ENCODE measurements at regions not wholly inside any gene's neighbourhood (a gene's known extent, or its start where the extent isn't known, plus 50 kb on each side); places are given as distances from the start of the nearest gene placed in this dataset.
A peak's percentile ranks its signal among the peaks of the same experiment; 100 is the strongest.
"Not testable (repeated sequence)": the region's sequence is repeated elsewhere in the genome, so short reads cannot be mapped to it uniquely, and the experiment has no call there.

DNA sequence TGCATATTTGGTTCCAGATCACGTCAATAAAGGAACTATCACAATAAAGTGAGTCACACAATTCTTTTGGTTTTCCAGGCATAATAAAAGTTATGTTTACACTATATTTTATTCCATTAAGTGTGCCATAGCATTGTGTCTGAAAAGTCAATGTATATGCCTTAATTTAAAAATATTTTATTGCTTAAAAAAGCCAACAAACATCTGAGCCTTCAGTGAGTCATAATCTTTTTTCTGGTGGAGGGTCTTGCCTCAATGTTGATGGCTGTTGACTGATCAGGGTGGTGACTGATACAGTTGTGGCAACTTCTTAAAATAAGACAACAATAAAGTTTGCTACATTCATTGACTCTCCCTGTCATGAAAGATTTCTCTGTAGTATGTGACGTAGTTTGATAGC is 254.3 kb upstream of the SPOPL start:
- Histone ChIP-seq H3K9me3 (replicated peaks; ENCODE audit: low read length) (no peaks in the 10 kb centered on the region), H3K9ac (ENCODE audit: low read depth, low read length) (no peak overlapping the region), H3K4me2 (ENCODE audit: low read length) (no peak overlapping the region), H3K27me3 (ENCODE audit: control insufficient read depth, insufficient read depth, low read length) (no peaks in the 10 kb centered on the region), H3K4me1 (ENCODE audit: control insufficient read depth, insufficient read depth, low read length) (peaks cover 29% of the 10 kb centered on the region), H3K36me3 (ENCODE audit: insufficient read depth, low read length) (no peaks in the 10 kb centered on the region), H3K4me3 (ENCODE audit: low read length) (no peak overlapping the region)

DNA sequence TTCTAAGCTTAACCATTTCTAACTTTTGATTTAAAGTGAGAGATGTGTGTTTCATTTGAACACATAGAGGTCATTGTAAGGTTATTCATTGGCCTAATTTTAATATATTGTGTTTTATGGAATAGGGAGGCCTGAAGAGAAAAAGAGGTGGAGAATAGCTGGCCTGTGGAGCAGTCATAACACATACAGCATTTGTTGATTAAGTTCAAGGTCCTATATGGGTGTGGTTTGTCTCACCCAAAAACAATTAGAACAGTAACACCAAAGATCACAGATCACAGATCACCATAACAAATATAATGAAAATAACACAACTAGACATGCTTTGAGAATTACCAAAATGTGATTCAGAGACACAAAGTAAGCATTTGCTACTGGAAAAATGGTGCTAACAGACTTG is 252.4 kb upstream of the SPOPL start:
- no peak overlapping the region for H3K4me3 ChIP-seq (ENCODE audit: low read length)
- H3K4me1 ChIP-seq (ENCODE audit: control insufficient read depth, insufficient read depth, low read length): peaks cover 24% of the 10 kb centered on the region
- no peaks in the 10 kb centered on the region for H3K36me3 ChIP-seq (ENCODE audit: insufficient read depth, low read length)
- no peak overlapping the region for H3K4me2 ChIP-seq (ENCODE audit: low read length)
- no peaks in the 10 kb centered on the region for H3K27me3 ChIP-seq (ENCODE audit: control insufficient read depth, insufficient read depth, low read length)
- no peak overlapping the region for H3K9ac ChIP-seq (ENCODE audit: low read depth, low read length)
- no peaks in the 10 kb centered on the region for H3K9me3 ChIP-seq (replicated peaks; ENCODE audit: low read length)

DNA sequence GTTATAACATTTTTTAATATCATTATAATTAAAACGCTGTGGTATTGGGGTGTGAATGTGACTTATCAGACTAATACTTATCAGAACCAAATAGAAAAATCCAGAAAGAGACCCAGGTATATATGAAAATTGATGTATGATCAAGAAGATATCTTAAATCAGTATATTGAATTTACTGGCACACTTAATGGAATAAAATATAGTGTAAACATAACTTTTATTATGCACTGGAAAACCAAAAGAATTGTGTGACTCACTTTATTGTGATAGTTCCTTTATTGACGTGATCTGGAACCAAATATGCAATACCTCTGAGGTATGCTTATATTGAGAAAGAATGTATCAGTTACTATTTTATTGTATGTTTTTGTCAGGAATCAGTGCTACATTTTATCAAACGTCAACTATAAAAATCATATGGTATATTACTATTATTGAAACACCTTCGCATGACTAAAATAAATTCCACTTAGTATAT is 250.7 kb upstream of the SPOPL start:
- not testable (repeated sequence) for H3K4me2 ChIP-seq (ENCODE audit: low read length); H3K36me3 ChIP-seq (ENCODE audit: insufficient read depth, low read length); H3K4me3 ChIP-seq (ENCODE audit: low read length); H3K9me3 ChIP-seq (replicated peaks; ENCODE audit: low read length); H3K27me3 ChIP-seq (ENCODE audit: control insufficient read depth, insufficient read depth, low read length); H3K9ac ChIP-seq (ENCODE audit: low read depth, low read length)
- peaks cover 11% of the 10 kb centered on the region for H3K4me1 ChIP-seq (ENCODE audit: control insufficient read depth, insufficient read depth, low read length)

DNA sequence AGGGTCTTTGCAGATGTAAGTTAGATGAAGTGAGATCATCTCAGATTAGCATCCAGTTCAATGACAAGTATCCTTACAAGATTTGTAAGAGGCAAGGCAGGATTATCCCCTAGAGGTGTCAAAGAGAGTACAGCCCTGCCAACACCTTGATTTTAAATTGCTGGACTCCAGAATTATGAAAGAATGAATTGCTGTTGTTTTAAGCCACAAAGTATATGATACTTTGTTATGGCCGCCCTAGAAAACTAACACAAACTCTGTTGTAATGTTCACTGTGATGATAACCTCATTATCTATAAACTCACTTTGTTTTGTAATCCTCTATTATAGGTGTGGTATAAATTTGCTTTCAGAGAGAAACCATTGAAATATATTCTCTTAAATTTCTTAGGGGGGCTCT is 249.0 kb upstream of the SPOPL start:
- H3K36me3 ChIP-seq (ENCODE audit: insufficient read depth, low read length): no peaks in the 10 kb centered on the region
- H3K9ac ChIP-seq (ENCODE audit: low read depth, low read length): no peak overlapping the region
- H3K4me2 ChIP-seq (ENCODE audit: low read length): no peak overlapping the region
- no peaks in the 10 kb centered on the region for H3K27me3 ChIP-seq (ENCODE audit: control insufficient read depth, insufficient read depth, low read length)
- no peak overlapping the region for H3K4me3 ChIP-seq (ENCODE audit: low read length)
- peaks cover 8% of the 10 kb centered on the region for H3K4me1 ChIP-seq (ENCODE audit: control insufficient read depth, insufficient read depth, low read length)
- no peaks in the 10 kb centered on the region for H3K9me3 ChIP-seq (replicated peaks; ENCODE audit: low read length)

DNA sequence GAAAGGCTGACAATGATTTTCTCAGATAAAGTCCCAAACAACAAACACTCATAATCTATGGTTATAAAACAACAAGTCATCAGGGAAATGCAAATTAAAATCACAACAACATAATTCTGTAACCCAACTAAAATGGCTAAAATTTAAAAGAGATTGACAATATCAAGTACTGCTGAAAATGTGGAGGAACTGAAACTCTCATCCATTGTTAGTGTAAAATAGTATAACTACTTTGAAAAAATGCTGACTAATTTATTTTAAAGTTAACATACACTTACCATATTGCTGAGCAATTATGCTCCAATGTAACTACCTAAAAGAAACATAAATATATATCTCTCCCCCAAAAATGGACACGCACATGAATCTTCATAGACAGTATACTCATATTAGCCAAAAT is 245.9 kb upstream of the SPOPL start:
- H3K27me3 ChIP-seq (ENCODE audit: control insufficient read depth, insufficient read depth, low read length): no peaks in the 10 kb centered on the region
- peaks cover 3% of the 10 kb centered on the region for H3K4me1 ChIP-seq (ENCODE audit: control insufficient read depth, insufficient read depth, low read length)
- H3K36me3 ChIP-seq (ENCODE audit: insufficient read depth, low read length): no peaks in the 10 kb centered on the region

DNA sequence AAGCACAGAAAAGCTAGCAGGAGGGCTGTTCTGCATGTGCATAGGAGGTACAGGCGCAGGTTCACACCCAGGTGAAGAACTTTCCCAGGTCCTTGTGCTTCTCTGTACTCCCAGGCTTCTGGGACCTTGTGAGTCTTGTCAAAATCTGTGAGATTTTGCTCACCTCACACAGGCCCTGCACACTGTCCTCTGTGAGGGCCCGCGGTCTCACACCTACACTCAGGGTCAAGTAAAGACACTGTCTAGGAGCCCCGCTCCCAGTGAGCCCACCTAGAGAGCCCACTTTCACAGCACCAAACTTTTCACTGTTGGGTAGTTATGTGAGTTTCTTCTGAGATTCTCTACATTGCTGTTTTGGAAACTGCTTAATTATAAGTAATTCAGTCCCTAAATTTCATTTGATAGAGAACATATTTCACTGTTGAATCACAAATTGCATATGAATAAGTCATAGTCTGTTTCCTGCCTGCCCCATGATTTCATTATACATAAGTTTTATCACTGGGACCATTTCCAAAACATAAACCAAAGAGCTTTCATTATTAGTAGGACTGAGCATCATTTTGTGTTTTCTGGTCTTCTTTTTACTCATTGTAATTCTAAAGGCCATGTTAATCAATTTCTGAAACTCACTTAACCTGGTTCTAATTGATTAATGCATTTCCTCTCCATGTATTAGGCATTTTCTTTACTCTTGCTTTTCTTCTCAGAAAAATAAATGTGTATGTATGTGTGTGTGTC is 234.2 kb upstream of the SPOPL start:
- H3K27me3 ChIP-seq (ENCODE audit: control insufficient read depth, insufficient read depth, low read length): no peaks in the 10 kb centered on the region
- peak overlapping the region; percentile 29 for H3K4me3 ChIP-seq (ENCODE audit: low read length)
- no peaks in the 10 kb centered on the region for H3K9me3 ChIP-seq (replicated peaks; ENCODE audit: low read length)
- peaks cover 30% of the 10 kb centered on the region for H3K4me1 ChIP-seq (ENCODE audit: control insufficient read depth, insufficient read depth, low read length)
- H3K4me2 ChIP-seq (ENCODE audit: low read length): peak overlapping the region; percentile 57
- H3K36me3 ChIP-seq (ENCODE audit: insufficient read depth, low read length): no peaks in the 10 kb centered on the region
- peak overlapping the region; percentile 63 for H3K9ac ChIP-seq (ENCODE audit: low read depth, low read length)

More for the DNA sequence above, 245.9 kb upstream of the SPOPL start:
- Histone ChIP-seq H3K9ac (ENCODE audit: low read depth, low read length) (no peak overlapping the region), H3K4me2 (ENCODE audit: low read length) (no peak overlapping the region), H3K9me3 (replicated peaks; ENCODE audit: low read length) (no peaks in the 10 kb centered on the region), H3K4me3 (ENCODE audit: low read length) (no peak overlapping the region)

DNA sequence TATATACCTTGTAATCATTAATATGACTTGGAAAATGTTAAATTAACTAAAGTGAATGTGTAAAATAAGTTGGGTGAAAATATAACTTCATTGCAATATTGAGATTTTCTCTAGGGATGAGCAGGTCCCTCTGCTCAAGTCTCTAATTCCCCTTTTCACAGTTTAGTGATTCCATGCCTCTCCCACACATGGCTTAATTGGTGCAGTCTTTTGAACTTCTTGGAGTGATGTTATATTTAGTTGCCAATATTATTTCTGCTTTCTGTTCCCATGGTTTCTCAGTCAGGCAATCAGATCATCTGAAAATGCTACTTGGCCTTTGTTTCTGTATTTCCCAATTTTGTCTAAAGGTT is 233.7 kb upstream of the SPOPL start:
- Histone ChIP-seq H3K4me2 (ENCODE audit: low read length) (peak overlapping the region; percentile 57), H3K9me3 (replicated peaks; ENCODE audit: low read length) (no peaks in the 10 kb centered on the region), H3K9ac (ENCODE audit: low read depth, low read length) (peak overlapping the region; percentile 45), H3K4me1 (ENCODE audit: control insufficient read depth, insufficient read depth, low read length) (peaks cover 33% of the 10 kb centered on the region), H3K4me3 (ENCODE audit: low read length) (peak overlapping the region; percentile 16), H3K36me3 (ENCODE audit: insufficient read depth, low read length) (no peaks in the 10 kb centered on the region), H3K27me3 (ENCODE audit: control insufficient read depth, insufficient read depth, low read length) (no peaks in the 10 kb centered on the region)

DNA sequence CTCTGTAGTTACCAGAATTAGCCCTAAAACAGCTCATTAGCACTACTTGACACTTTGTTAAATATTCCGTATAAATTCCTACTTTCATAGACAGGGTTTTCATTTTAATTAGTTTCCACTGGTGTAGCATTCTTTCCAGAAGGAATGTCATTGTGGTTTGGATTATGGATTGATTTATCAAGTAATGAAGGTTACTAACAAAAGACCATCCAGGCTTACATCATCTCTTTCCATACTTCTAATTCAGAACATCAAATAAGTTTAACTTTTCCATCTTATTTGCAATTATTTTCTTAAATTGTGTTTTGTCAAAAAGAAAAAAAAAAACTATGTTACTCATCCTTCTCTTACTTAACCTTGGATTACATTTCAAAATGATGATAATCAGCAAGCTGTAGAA is 231.8 kb upstream of the SPOPL start:
- Histone ChIP-seq H3K4me1 (ENCODE audit: control insufficient read depth, insufficient read depth, low read length) (peaks cover 38% of the 10 kb centered on the region), H3K9ac (ENCODE audit: low read depth, low read length) (no peak overlapping the region), H3K9me3 (replicated peaks; ENCODE audit: low read length) (no peaks in the 10 kb centered on the region), H3K4me2 (ENCODE audit: low read length) (no peak overlapping the region), H3K36me3 (ENCODE audit: insufficient read depth, low read length) (no peaks in the 10 kb centered on the region), H3K27me3 (ENCODE audit: control insufficient read depth, insufficient read depth, low read length) (no peaks in the 10 kb centered on the region), H3K4me3 (ENCODE audit: low read length) (no peak overlapping the region)

DNA sequence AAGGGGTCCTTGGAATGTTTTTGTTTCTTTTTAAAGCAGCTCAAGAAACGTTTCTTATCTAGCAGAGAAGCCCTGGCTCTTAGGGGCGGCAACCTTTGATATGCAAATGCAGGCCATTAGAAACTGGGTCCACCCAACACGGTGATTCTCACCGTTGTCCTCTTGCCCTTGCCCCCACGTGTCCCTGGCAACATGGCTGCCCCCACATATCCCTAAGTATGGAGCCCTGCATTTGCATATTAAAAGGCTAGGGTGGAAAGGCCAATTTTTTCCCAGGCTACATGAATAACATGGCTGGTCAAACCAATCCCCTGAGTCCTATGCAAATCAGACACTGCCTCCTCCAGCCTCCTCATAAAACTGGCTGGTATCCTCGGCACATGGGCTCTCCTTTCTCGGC is 230.1 kb upstream of the SPOPL start:
- H3K4me2 ChIP-seq (ENCODE audit: low read length): no peak overlapping the region
- H3K36me3 ChIP-seq (ENCODE audit: insufficient read depth, low read length): no peaks in the 10 kb centered on the region
- no peaks in the 10 kb centered on the region for H3K9me3 ChIP-seq (replicated peaks; ENCODE audit: low read length)
- no peak overlapping the region for H3K9ac ChIP-seq (ENCODE audit: low read depth, low read length)
- H3K4me1 ChIP-seq (ENCODE audit: control insufficient read depth, insufficient read depth, low read length): peaks cover 47% of the 10 kb centered on the region
- H3K4me3 ChIP-seq (ENCODE audit: low read length): no peak overlapping the region
- no peaks in the 10 kb centered on the region for H3K27me3 ChIP-seq (ENCODE audit: control insufficient read depth, insufficient read depth, low read length)

DNA sequence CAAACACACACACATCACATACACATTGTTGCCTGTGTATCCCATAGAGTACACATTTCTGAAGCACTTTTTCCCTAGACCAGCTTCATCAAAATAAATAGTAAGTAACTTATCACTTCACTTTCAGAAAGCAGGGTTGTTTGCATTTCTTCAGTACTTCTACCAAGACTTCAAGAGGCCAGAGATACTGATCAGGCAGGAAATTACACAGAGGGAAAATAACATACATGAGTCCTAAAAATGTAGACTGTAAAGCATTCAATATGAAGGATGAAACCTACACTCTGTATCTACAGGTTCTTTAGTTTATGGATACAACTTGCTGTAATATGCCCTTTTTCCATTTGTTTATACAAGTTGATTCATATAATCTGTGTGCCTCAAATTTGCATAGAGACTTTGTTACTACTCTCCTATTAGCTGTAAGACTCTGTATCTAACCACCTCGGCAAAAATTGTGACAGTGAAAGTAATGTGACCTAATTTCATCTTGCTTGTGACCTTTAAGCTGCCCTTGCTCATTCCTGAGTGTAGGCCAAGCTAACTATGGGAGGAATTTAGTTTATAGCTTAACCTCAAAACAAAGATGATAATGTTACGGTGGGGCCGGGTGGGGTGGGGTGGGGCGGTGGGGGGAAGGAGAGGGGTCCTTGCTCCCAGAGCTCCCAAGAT is 228.9 kb upstream of the SPOPL start:
- H3K9me3 ChIP-seq (replicated peaks; ENCODE audit: low read length): no peaks in the 10 kb centered on the region
- no peaks in the 10 kb centered on the region for H3K27me3 ChIP-seq (ENCODE audit: control insufficient read depth, insufficient read depth, low read length)
- H3K4me1 ChIP-seq (ENCODE audit: control insufficient read depth, insufficient read depth, low read length): peaks cover 38% of the 10 kb centered on the region
- no peak overlapping the region for H3K4me3 ChIP-seq (ENCODE audit: low read length)
- H3K36me3 ChIP-seq (ENCODE audit: insufficient read depth, low read length): no peaks in the 10 kb centered on the region
- no peak overlapping the region for H3K4me2 ChIP-seq (ENCODE audit: low read length)
- H3K9ac ChIP-seq (ENCODE audit: low read depth, low read length): no peak overlapping the region

DNA sequence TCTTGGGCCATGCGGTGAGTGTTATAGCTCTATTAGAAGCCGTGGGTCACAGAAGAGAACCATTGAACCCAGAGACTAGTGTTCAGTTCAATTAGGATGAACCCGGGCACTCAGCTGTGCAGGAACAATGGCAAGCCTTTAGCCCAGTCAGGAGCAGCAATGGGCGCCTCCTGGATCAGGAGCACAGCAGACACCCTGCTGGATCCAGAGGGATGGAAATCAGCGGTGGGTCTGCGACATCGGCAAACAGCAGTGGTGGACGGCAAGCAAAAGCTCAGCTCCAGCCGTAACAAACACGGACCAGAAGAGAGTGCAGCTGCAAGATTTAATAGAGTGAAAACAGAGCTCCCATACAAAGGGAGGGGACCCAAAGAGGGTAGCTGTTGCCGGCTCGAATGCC is 228.3 kb upstream of the SPOPL start:
- H3K9ac ChIP-seq (ENCODE audit: low read depth, low read length); H3K4me3 ChIP-seq (ENCODE audit: low read length); H3K36me3 ChIP-seq (ENCODE audit: insufficient read depth, low read length); H3K27me3 ChIP-seq (ENCODE audit: control insufficient read depth, insufficient read depth, low read length); H3K9me3 ChIP-seq (replicated peaks; ENCODE audit: low read length); H3K4me2 ChIP-seq (ENCODE audit: low read length): not testable (repeated sequence)
- peaks cover 32% of the 10 kb centered on the region for H3K4me1 ChIP-seq (ENCODE audit: control insufficient read depth, insufficient read depth, low read length)

Data from skeletal muscle satellite cell (primary cell).